Adrenal gland (tissue), 9 donors: ENCODE measurements at regions not wholly inside any gene's neighbourhood (a gene's known extent, or its start where the extent isn't known, plus 50 kb on each side); places are given as distances from the start of the nearest gene placed in this dataset.

Experiments
- DNase-seq, 7 donors: peaks; one replicate each; pipeline ENCODE4 v3.0.0-alpha.2; 2019 to 2020
- H3K27ac ChIP-seq, 5 donors: fragments of 200-600 bp; sonication (generic) in 4 of 5; 1 replicate in 3 of 5; 2 replicates in 2 of 5; pipeline versions ENCODE4 v1.5.1 to v1.8.0; 2016 to 2020; ENCODE audit warnings: mild to moderate bottlenecking in 1 of 5
- H3K27me3 ChIP-seq: fragments of 200-600 bp; 2 replicates; pipeline ENCODE4 v1.8.0; 2021
- H3K36me3 ChIP-seq, 2 donors: fragments of 200-600 bp; replicated peaks in 1 of 2; 1 replicate in 1 of 2; 2 replicates in 1 of 2; pipeline versions ENCODE4 v1.5.1 to v1.8.0; 2018 to 2022
- H3K4me1 ChIP-seq, 2 donors: fragments of 200-600 bp; replicated peaks in 1 of 2; 1 replicate in 1 of 2; 2 replicates in 1 of 2; pipeline versions ENCODE4 v1.5.1 to v1.8.0; 2018 to 2021
- H3K4me3 ChIP-seq, 4 donors: fragments of 200-600 bp; sonication (generic) in 3 of 4; one replicate each; pipeline ENCODE4 v1.5.1; 2016 to 2018
- H3K9me3 ChIP-seq, 3 donors: fragments of 200-600 bp; sonication (generic) in 1 of 3; replicated peaks in 1 of 3; 1 replicate in 2 of 3; 2 replicates in 1 of 3; pipeline versions ENCODE4 v1.5.1 to v1.8.0; 2016 to 2021
- POLR2A ChIP-seq, 2 donors: fragments of 450-650 bp; IDR thresholded peaks; one replicate each; pipeline ENCODE4 v1.6.1; 2017; ENCODE audit warnings: antibody characterized with exemption in 2 of 2, mild to moderate bottlenecking in 2 of 2, moderate library complexity in 1 of 2
- WGBS, 4 donors: extraction: QIAGEN DNeasy Blood & Tissue Kit in 2 of 4; methylation state at CpG; one replicate each; pipeline versions ENCODE4 v1.1.5 to v1.1.7; 2013 to 2017; 5-methylcytosine and 5-hydroxymethylcytosine counted together
- intact Hi-C, 2 donors: fragments of 100-400 bp; cut with DNase I; formaldehyde crosslinking; loops; one replicate each; pipeline versions ENCODE4 v1.14.1 to v1.15.0; 2022 to 2023
- TF ChIP-seq, protein P1 (sequence below), 6 experiments: fragments of 450-650 bp in 4 of 6; fragments of 200-600 bp in 2 of 6; sonication (generic) in 1 of 6; IDR thresholded peaks; 1 replicate in 5 of 6; 2 replicates in 1 of 6; pipeline versions ENCODE4 v1.5.1 to v1.8.0; 2016 to 2021; ENCODE audit warnings: antibody characterized with exemption in 6 of 6, mild to moderate bottlenecking in 2 of 6, moderate library complexity in 1 of 6
- donor health status: healthy with polysubstance abuse.
- donor health status: Bipolar disorder and iron deficiency.
- donor health status: DM: yes; HTN: yes; CAD: no.
- donor health status: DM: no; HTN: no; CAD: no.
- donor health status: DM: no; HTN: no; CAD: no.

GRCh38 chr4:170868170-170868569 lies 778.4 kb upstream of the AADAT start:
- no peak overlapping the region for H3K4me3 ChIP-seq
- no peak for DNase-seq
- no peak overlapping the region for H3K27ac ChIP-seq
- intact Hi-C loops: no loop called here
- TF ChIP-seq, protein P1, sequence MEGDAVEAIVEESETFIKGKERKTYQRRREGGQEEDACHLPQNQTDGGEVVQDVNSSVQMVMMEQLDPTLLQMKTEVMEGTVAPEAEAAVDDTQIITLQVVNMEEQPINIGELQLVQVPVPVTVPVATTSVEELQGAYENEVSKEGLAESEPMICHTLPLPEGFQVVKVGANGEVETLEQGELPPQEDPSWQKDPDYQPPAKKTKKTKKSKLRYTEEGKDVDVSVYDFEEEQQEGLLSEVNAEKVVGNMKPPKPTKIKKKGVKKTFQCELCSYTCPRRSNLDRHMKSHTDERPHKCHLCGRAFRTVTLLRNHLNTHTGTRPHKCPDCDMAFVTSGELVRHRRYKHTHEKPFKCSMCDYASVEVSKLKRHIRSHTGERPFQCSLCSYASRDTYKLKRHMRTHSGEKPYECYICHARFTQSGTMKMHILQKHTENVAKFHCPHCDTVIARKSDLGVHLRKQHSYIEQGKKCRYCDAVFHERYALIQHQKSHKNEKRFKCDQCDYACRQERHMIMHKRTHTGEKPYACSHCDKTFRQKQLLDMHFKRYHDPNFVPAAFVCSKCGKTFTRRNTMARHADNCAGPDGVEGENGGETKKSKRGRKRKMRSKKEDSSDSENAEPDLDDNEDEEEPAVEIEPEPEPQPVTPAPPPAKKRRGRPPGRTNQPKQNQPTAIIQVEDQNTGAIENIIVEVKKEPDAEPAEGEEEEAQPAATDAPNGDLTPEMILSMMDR (IDR thresholded peaks at IDR 0.05): no peak
- no peak for TF ChIP-seq POLR2A (IDR thresholded peaks at IDR 0.05)
- WGBS, 4 donors: 15 to 30% (median 24%) methylated on average over 1 of the region's 1 CpG
- H3K4me1 ChIP-seq: no peaks in the 10 kb centered on the region
- H3K27me3 ChIP-seq: no peaks in the 10 kb centered on the region
- H3K36me3 ChIP-seq: no peaks in the 10 kb centered on the region
- H3K9me3 ChIP-seq: no peaks in the 10 kb centered on the region

- H3K36me3 ChIP-seq: no peaks in the 10 kb centered on the region
- H3K4me1 ChIP-seq: no peaks in the 10 kb centered on the region
- TF ChIP-seq, protein P1 (IDR thresholded peaks at IDR 0.05): no peak
- no peak for TF ChIP-seq POLR2A (IDR thresholded peaks at IDR 0.05)
- no peak overlapping the region for H3K27ac ChIP-seq
- H3K9me3 ChIP-seq: no peaks in the 10 kb centered on the region
- intact Hi-C loops: loop anchor here in 1 of 2 donors (5.0 kb wide), 1 partner anchor 717 kb away; no protein-coding TSS in a partner anchor
- no peaks in the 10 kb centered on the region for H3K27me3 ChIP-seq
- DNase-seq: no peak
- no peak overlapping the region for H3K4me3 ChIP-seq
- WGBS, 4 donors: 41 to 50% (median 43%) methylated on average over 1 of the region's 1 CpG
Measured at GRCh38 chr4:170854097-170854496, 764.3 kb upstream of the AADAT start.

- DNase-seq: peak; percentile 16 to 63 (median 44)
Measured at GRCh38 chr4:170853422-170854021, 763.8 kb upstream of the AADAT start.

GRCh38 chr4:170849969-170850368 lies 760.2 kb upstream of the AADAT start:
- intact Hi-C loops: loop anchor here in 1 of 2 donors (5.0 kb wide), 1 partner anchor 713 kb away; no protein-coding TSS in a partner anchor
- no peaks in the 10 kb centered on the region for H3K27me3 ChIP-seq

More at GRCh38 chr4:170853422-170854021, 763.8 kb upstream of the AADAT start:
- H3K27me3 ChIP-seq: no peaks in the 10 kb centered on the region
- intact Hi-C loops: loop anchor here in 1 of 2 donors (5.0 kb wide), 1 partner anchor 716 kb away; no protein-coding TSS in a partner anchor
- 12 to 17% (median 15%) methylated on average over 8 of the region's 8 CpGs for WGBS, 4 donors
- no peaks in the 10 kb centered on the region for H3K4me1 ChIP-seq
- H3K36me3 ChIP-seq: no peaks in the 10 kb centered on the region
- no peak for TF ChIP-seq POLR2A (IDR thresholded peaks at IDR 0.05)
- TF ChIP-seq, protein P1 (IDR thresholded peaks at IDR 0.05): peak; percentile 7 to 64 (median 50)
- no peaks in the 10 kb centered on the region for H3K9me3 ChIP-seq
- H3K27ac ChIP-seq: no peak overlapping the region
- no peak overlapping the region for H3K4me3 ChIP-seq

More at GRCh38 chr4:170849969-170850368, 760.2 kb upstream of the AADAT start:
- TF ChIP-seq, protein P1 (IDR thresholded peaks at IDR 0.05): no peak
- no peak for TF ChIP-seq POLR2A (IDR thresholded peaks at IDR 0.05)
- Histone ChIP-seq H3K4me1 (no peaks in the 10 kb centered on the region), H3K4me3 (no peak overlapping the region), H3K9me3 (no peaks in the 10 kb centered on the region), H3K27ac (no peak overlapping the region), H3K36me3 (no peaks in the 10 kb centered on the region)
- WGBS, 4 donors: 79 to 85% (median 81%) methylated on average over 1 of the region's 1 CpG
- no peak for DNase-seq
